ENCODE measurements at regions not wholly inside any gene's neighbourhood (a gene's known extent, or its start where the extent isn't known, plus 50 kb on each side); places are given as distances from the start of the nearest gene placed in this dataset.

GRCh38 chr7:52006674-52007073 lies 690.1 kb upstream of the COBL start:
- Histone ChIP-seq H2AK5ac (ENCODE audit: low read depth, low read length) (no peak overlapping the region), H4K91ac (replicated peaks; ENCODE audit: insufficient read length, low read length) (no peak overlapping the region), H3K27me3 (replicated peaks in 1 of 4; ENCODE audit: control insufficient read depth in 3 of 4, extremely low read depth in 1 of 4, insufficient read depth in 3 of 4, low read length in 3 of 4) (no peaks in the 10 kb centered on the region), H3K9ac (replicated peaks in 1 of 4; ENCODE audit: extremely low read depth in 1 of 4, low read depth in 3 of 4, low read length in 3 of 4) (no peak overlapping the region), H3K23me2 (ENCODE audit: low read depth, low read length) (no peaks in the 10 kb centered on the region), H3K14ac (ENCODE audit: insufficient read length) (no peak overlapping the region), H3K79me1 (ENCODE audit: low read depth, low read length) (no peaks in the 10 kb centered on the region), H2BK20ac (ENCODE audit: low read length) (no peak overlapping the region), H2BK15ac (ENCODE audit: low read length) (no peak overlapping the region), H3K36me3 (ENCODE audit: control insufficient read depth in 2 of 4, insufficient read depth in 4 of 4, low read length in 3 of 4) (no peaks in the 10 kb centered on the region), H3K4ac (replicated peaks; ENCODE audit: insufficient read length, low read depth, low read length) (no peak overlapping the region), H2BK12ac (ENCODE audit: low read depth, low read length) (no peak overlapping the region), H3K9me3 (ENCODE audit: insufficient read depth in 2 of 2, low read depth in 1 of 2, low read length in 1 of 2) (no peaks in the 10 kb centered on the region), H2BK5ac (ENCODE audit: low read depth, low read length) (no peak overlapping the region), H3K4me1 (replicated peaks in 1 of 4; ENCODE audit: control insufficient read depth in 3 of 4, insufficient read depth in 4 of 4, low read length in 3 of 4) (peaks cover 0 to 4% (median 0%) of the 10 kb centered on the region in 4 experiments; a peak in 2 of 7 replicates), H3K23ac (ENCODE audit: insufficient read length) (no peak overlapping the region), H3K79me2 (ENCODE audit: control insufficient read depth in 1 of 2, insufficient read depth in 2 of 2, low read length in 2 of 2) (no peaks in the 10 kb centered on the region), H3K4me3 (ENCODE audit: extremely low read depth in 1 of 4, insufficient read depth in 2 of 4, low read depth in 3 of 4, low read length in 4 of 4) (no peak overlapping the region), H3K27ac (ENCODE audit: low read depth, low read length) (no peak overlapping the region), H2AFZ (ENCODE audit: low read length) (no peak overlapping the region), H4K8ac (ENCODE audit: extremely low read depth, insufficient read depth, low read length) (no peak overlapping the region), H3K56ac (replicated peaks; ENCODE audit: insufficient read length, low read depth, low read length) (no peak overlapping the region), H4K5ac (ENCODE audit: insufficient read length, low read depth, low read length) (no peak overlapping the region), H3K4me2 (ENCODE audit: insufficient read depth in 1 of 2, low read depth in 2 of 2, low read length in 2 of 2) (no peak overlapping the region), H2BK120ac (replicated peaks; ENCODE audit: low read depth, low read length) (no peak overlapping the region), H4K20me1 (replicated peaks in 1 of 2; ENCODE audit: control insufficient read depth in 1 of 2, insufficient read depth in 2 of 2, low read length in 2 of 2) (no peaks in the 10 kb centered on the region), H3K18ac (ENCODE audit: extremely low read depth, low read length) (no peak overlapping the region)
- POLR2A ChIA-PET (ENCODE audit: partially characterized antibody) = no interaction called here
- DNase-seq (ENCODE audit: low read depth in 1 of 2, low spot score in 2 of 2) (no peak), FAIRE-seq (no peak)
- WGBS, 2 experiments (ENCODE audit: extremely low coverage in 1 of 2, insufficient coverage in 1 of 2, insufficient read length in 1 of 2, insufficient replicate concordance in 2 of 2, low coverage in 1 of 2, low lambda C conversion rate in 2 of 2, missing lambda C conversion rate in 1 of 2) = 94% methylated on average over 1 of the region's 1 CpG; no CpG with 5 or more reads in 1 of the 2 experiments
- CTCF ChIA-PET (ENCODE audit: partially characterized antibody) = interaction anchor here (3.3 kb wide), 1 partner anchor 12 kb away, joined by 12 read pairs; no protein-coding TSS in a partner anchor
- no peak for TF ChIP-seq BCL11A (IDR thresholded peaks at IDR 0.05; ENCODE audit: low read depth in 2 of 2, low read length in 2 of 2)
- TF ChIP-seq SP2 (IDR thresholded peaks at IDR 0.05; ENCODE audit: low read length) = no peak
- TF ChIP-seq RBBP5 (IDR thresholded peaks at IDR 0.05; ENCODE audit: borderline replicate concordance, low read depth, low read length) = no peak
- no peak for TF ChIP-seq BRCA1 (IDR thresholded peaks at IDR 0.05; ENCODE audit: low read depth, low read length)
- TF ChIP-seq EP300 (IDR thresholded peaks at IDR 0.05; ENCODE audit: borderline replicate concordance in 1 of 2, low read depth in 2 of 2, low read length in 2 of 2) = no peak
- TF ChIP-seq CBX5 (IDR thresholded peaks at IDR 0.05; ENCODE audit: low read depth, low read length) = no peak
- no peak for TF ChIP-seq GTF2F1 (IDR thresholded peaks at IDR 0.05; ENCODE audit: borderline replicate concordance, low read depth, low read length)
- no peak for TF ChIP-seq BACH1 (IDR thresholded peaks at IDR 0.05; ENCODE audit: low read length)
- no peak for TF ChIP-seq CTCF (IDR thresholded peaks at IDR 0.05; ENCODE audit: control extremely low read depth in 1 of 3, insufficient read depth in 1 of 3, low read depth in 1 of 3, low read length in 3 of 3)
- no peak for TF ChIP-seq SIN3A (conservative IDR thresholded peaks at IDR 0.05 in 1 of 2, IDR thresholded peaks at IDR 0.05 in 1 of 2; ENCODE audit: low read depth in 1 of 2, low read length in 2 of 2)
- TF ChIP-seq SRF (IDR thresholded peaks at IDR 0.05; ENCODE audit: low read depth, low read length) = no peak

All from H1 (cell line).